Bronchial epithelial cell (primary cell): ENCODE measurements at regions not wholly inside any gene's neighbourhood (a gene's known extent, or its start where the extent isn't known, plus 50 kb on each side); places are given as distances from the start of the nearest gene placed in this dataset.
A peak's percentile ranks its signal among the peaks of the same experiment; 100 is the strongest.

Experiments
- DNase-seq: peaks from one replicate; pipeline ENCODE4 v3.0.0-alpha.2; 2010; ENCODE audit warnings: low read depth
- FAIRE-seq: peaks from 2 replicates; lab custom pipeline; 2011; peaks lifted over from hg19 to GRCh38; lab: Jason Lieb, UNC
- H3K27me3 ChIP-seq: 2 replicates; pipeline ENCODE4 v1.5.1; 2011; ENCODE audit warnings: low read length; ENCODE audit not compliant: control insufficient read depth, insufficient read depth
- H3K36me3 ChIP-seq: 2 replicates; pipeline ENCODE4 v1.5.1; 2011; ENCODE audit warnings: low read length; ENCODE audit not compliant: control insufficient read depth, insufficient read depth
- H3K4me3 ChIP-seq: 2 replicates; pipeline ENCODE4 v1.5.1; 2011; ENCODE audit warnings: mild to moderate bottlenecking, low read depth, low read length, control low read depth
- CTCF ChIP-seq: IDR thresholded peaks from 2 replicates; pipeline ENCODE4 v1.5.1; 2011; ENCODE audit warnings: mild to moderate bottlenecking, moderate library complexity, low read length, control low read depth, inconsistent platforms; ENCODE audit not compliant: insufficient read depth, severe bottlenecking

GRCh38 chr9:134560654-134561053 is 80.9 kb upstream of the COL5A1 start:
- DNase-seq (no peak), FAIRE-seq (no peak)
- Histone ChIP-seq H3K4me3 (no peak overlapping the region), H3K27me3 (no peaks in the 10 kb centered on the region), H3K36me3 (no peaks in the 10 kb centered on the region)
- TF ChIP-seq CTCF: no peak

- Histone ChIP-seq H3K4me3 (no peak overlapping the region), H3K27me3 (no peaks in the 10 kb centered on the region), H3K36me3 (no peaks in the 10 kb centered on the region)
- DNase-seq: no peak
- FAIRE-seq: no peak
- TF ChIP-seq CTCF: no peak
Observed at GRCh38 chr9:134561427-134562145, 80.0 kb upstream of the COL5A1 start.

GRCh38 chr9:134562146-134562849 is 79.3 kb upstream of the COL5A1 start:
- TF ChIP-seq CTCF: no peak
- Histone ChIP-seq H3K36me3 (no peaks in the 10 kb centered on the region), H3K27me3 (no peaks in the 10 kb centered on the region), H3K4me3 (no peak overlapping the region)
- FAIRE-seq (no peak), DNase-seq (no peak)

GRCh38 chr9:134563397-134563796 is 78.2 kb upstream of the COL5A1 start:
- Histone ChIP-seq H3K4me3 (no peak overlapping the region), H3K36me3 (no peaks in the 10 kb centered on the region), H3K27me3 (no peaks in the 10 kb centered on the region)
- TF ChIP-seq CTCF: no peak
- no peak for FAIRE-seq
- no peak for DNase-seq

- Histone ChIP-seq H3K27me3 (no peaks in the 10 kb centered on the region), H3K36me3 (no peaks in the 10 kb centered on the region), H3K4me3 (no peak overlapping the region)
- FAIRE-seq (peak; percentile 87), DNase-seq (no peak)
- TF ChIP-seq CTCF: no peak
Observed at GRCh38 chr9:134564431-134565170, 77.0 kb upstream of the COL5A1 start.
